ENCODE measurements at regions not wholly inside any gene's neighbourhood (a gene's known extent, or its start where the extent isn't known, plus 50 kb on each side); places are given as distances from the start of the nearest gene placed in this dataset.
"Not testable (repeated sequence)": the region's sequence is repeated elsewhere in the genome, so short reads cannot be mapped to it uniquely, and the experiment has no call there.

- Histone ChIP-seq H2AFZ (replicated peaks) (no peak overlapping the region), H3K4me3 (no peak overlapping the region), H3K27me3 (no peaks in the 10 kb centered on the region), H4K20me1 (ENCODE audit: low read depth) (no peaks in the 10 kb centered on the region), H3K36me3 (no peaks in the 10 kb centered on the region), H3K4me2 (no peak overlapping the region), H3F3A (ENCODE audit: low read depth) (no peaks in the 10 kb centered on the region), H3K27ac (no peak overlapping the region), H3K79me2 (ENCODE audit: low read depth) (no peaks in the 10 kb centered on the region), H3K9ac (no peak overlapping the region), H3K4me1 (no peaks in the 10 kb centered on the region), H3K9me3 (ENCODE audit: low read depth) (no peaks in the 10 kb centered on the region)
- no peak for TF ChIP-seq EZH2phosphoT487 (IDR thresholded peaks at IDR 0.05)
- no peak for TF ChIP-seq EZH2 (IDR thresholded peaks at IDR 0.05)
- no peak for TF ChIP-seq CTCF (IDR thresholded peaks at IDR 0.05)
- H3K27me3 Mint-ChIP-seq (ENCODE audit: insufficient read depth, low read depth): peaks cover 4% of the 10 kb centered on the region
- peaks cover 10% of the 10 kb centered on the region for H3K9me3 Mint-ChIP-seq
- H3K4me3 Mint-ChIP-seq: no peak overlapping the region
- no peak for DNase-seq (ENCODE audit: low spot score)
- no peak overlapping the region for H3K27ac Mint-ChIP-seq
- H3K36me3 Mint-ChIP-seq: no peaks in the 10 kb centered on the region
- no peaks in the 10 kb centered on the region for H3K4me1 Mint-ChIP-seq
Measured at GRCh38 chr5:87042554-87042953, 225.1 kb upstream of the RASA1 start.

- Histone ChIP-seq H3K9ac (no peak overlapping the region), H3K4me3 (no peak overlapping the region), H3K9me3 (ENCODE audit: low read depth) (no peaks in the 10 kb centered on the region), H3K36me3 (no peaks in the 10 kb centered on the region), H4K20me1 (ENCODE audit: low read depth) (no peaks in the 10 kb centered on the region), H3K27me3 (no peaks in the 10 kb centered on the region), H3K27ac (no peak overlapping the region), H2AFZ (replicated peaks) (no peak overlapping the region), H3F3A (ENCODE audit: low read depth) (no peaks in the 10 kb centered on the region), H3K79me2 (ENCODE audit: low read depth) (no peaks in the 10 kb centered on the region), H3K4me2 (no peak overlapping the region), H3K4me1 (no peaks in the 10 kb centered on the region)
- TF ChIP-seq EZH2phosphoT487 (IDR thresholded peaks at IDR 0.05) (no peak), CTCF (IDR thresholded peaks at IDR 0.05) (no peak), EZH2 (IDR thresholded peaks at IDR 0.05) (no peak)
- Mint-ChIP-seq H3K4me3 (no peak overlapping the region), H3K9me3 (peaks cover 14% of the 10 kb centered on the region), H3K27me3 (ENCODE audit: insufficient read depth, low read depth) (peaks cover 5% of the 10 kb centered on the region), H3K4me1 (no peaks in the 10 kb centered on the region), H3K36me3 (no peaks in the 10 kb centered on the region), H3K27ac (no peak overlapping the region)
- DNase-seq (ENCODE audit: low spot score): no peak
Measured at GRCh38 chr5:87048156-87048555, 219.5 kb upstream of the RASA1 start.

GRCh38 chr5:87049012-87049411 lies 218.7 kb upstream of the RASA1 start:
- not testable (repeated sequence) for H3K36me3 Mint-ChIP-seq; H3K27ac Mint-ChIP-seq; DNase-seq (ENCODE audit: low spot score); H3K9ac ChIP-seq; H3F3A ChIP-seq (ENCODE audit: low read depth); H3K79me2 ChIP-seq (ENCODE audit: low read depth); H3K4me3 Mint-ChIP-seq; H3K4me1 Mint-ChIP-seq; H3K27me3 ChIP-seq; H3K4me3 ChIP-seq; H3K27me3 Mint-ChIP-seq (ENCODE audit: insufficient read depth, low read depth); H2AFZ ChIP-seq (replicated peaks); H3K27ac ChIP-seq; H3K4me2 ChIP-seq; H3K9me3 ChIP-seq (ENCODE audit: low read depth); H3K36me3 ChIP-seq; H4K20me1 ChIP-seq (ENCODE audit: low read depth); H3K4me1 ChIP-seq
- peaks cover 14% of the 10 kb centered on the region for H3K9me3 Mint-ChIP-seq

GRCh38 chr5:87051502-87052113 lies 216.1 kb upstream of the RASA1 start:
- H3K9me3 Mint-ChIP-seq: peaks cover 14% of the 10 kb centered on the region
- DNase-seq (ENCODE audit: low spot score): no peak
- Histone ChIP-seq H3K9me3 (ENCODE audit: low read depth) (no peaks in the 10 kb centered on the region), H3F3A (ENCODE audit: low read depth) (no peaks in the 10 kb centered on the region), H3K4me3 (no peak overlapping the region), H3K79me2 (ENCODE audit: low read depth) (no peaks in the 10 kb centered on the region), H2AFZ (replicated peaks) (no peak overlapping the region), H4K20me1 (ENCODE audit: low read depth) (no peaks in the 10 kb centered on the region), H3K9ac (no peak overlapping the region), H3K36me3 (no peaks in the 10 kb centered on the region), H3K27ac (no peak overlapping the region), H3K4me1 (no peaks in the 10 kb centered on the region), H3K4me2 (no peak overlapping the region), H3K27me3 (no peaks in the 10 kb centered on the region)
- no peak overlapping the region for H3K27ac Mint-ChIP-seq
- no peaks in the 10 kb centered on the region for H3K4me1 Mint-ChIP-seq
- H3K27me3 Mint-ChIP-seq (ENCODE audit: insufficient read depth, low read depth): peaks cover 8% of the 10 kb centered on the region
- no peaks in the 10 kb centered on the region for H3K36me3 Mint-ChIP-seq
- no peak overlapping the region for H3K4me3 Mint-ChIP-seq
- TF ChIP-seq EZH2phosphoT487 (IDR thresholded peaks at IDR 0.05) (no peak), CTCF (IDR thresholded peaks at IDR 0.05) (no peak), EZH2 (IDR thresholded peaks at IDR 0.05) (no peak)
